DOHH2 (cell line): ENCODE measurements at regions not wholly inside any gene's neighbourhood (a gene's known extent, or its start where the extent isn't known, plus 50 kb on each side); places are given as distances from the start of the nearest gene placed in this dataset.

Experiments used
- H3F3A ChIP-seq: fragments of 200-600 bp; sonication (generic), shearing (Covaris generic); 2 replicates; pipeline ENCODE4 v1.6.0; 2016; ENCODE audit warnings: antibody characterized with exemption, mild to moderate bottlenecking; ENCODE audit not compliant: control insufficient read depth, insufficient read depth
- H3K27ac ChIP-seq: fragments of 200-600 bp; sonication (generic); 2 replicates; pipeline ENCODE4 v1.5.1; 2014; ENCODE audit warnings: low read depth, mild to moderate bottlenecking, low read length, moderate library complexity
- H3K27me3 ChIP-seq: fragments of 200-600 bp; sonication (generic); 2 replicates; pipeline ENCODE4 v1.6.1; 2014; ENCODE audit warnings: mild to moderate bottlenecking, low read length, mixed read lengths; ENCODE audit not compliant: control insufficient read depth
- H3K36me3 ChIP-seq: fragments of 200-600 bp; sonication (generic); 2 replicates; pipeline ENCODE4 v1.6.1; 2014; ENCODE audit warnings: mild to moderate bottlenecking, low read length, moderate library complexity, mixed read lengths; ENCODE audit not compliant: control insufficient read depth
- H3K4me1 ChIP-seq: fragments of 200-600 bp; sonication (generic); 2 replicates; pipeline ENCODE4 v1.6.1; 2014; ENCODE audit warnings: mild to moderate bottlenecking, low read length, mixed read lengths; ENCODE audit not compliant: control insufficient read depth
- H3K4me2 ChIP-seq: fragments of 200-600 bp; sonication (generic); 2 replicates; pipeline ENCODE4 v1.6.0; 2014; ENCODE audit warnings: mild to moderate bottlenecking, low read length, moderate library complexity
- H3K4me3 ChIP-seq: fragments of 200-600 bp; sonication (generic); 2 replicates; pipeline ENCODE4 v1.5.1; 2014; ENCODE audit warnings: mild to moderate bottlenecking, low read length, mixed read lengths
- H3K79me2 ChIP-seq: fragments of 200-600 bp; sonication (generic); 2 replicates; pipeline ENCODE4 v1.6.1; 2014; ENCODE audit warnings: mild to moderate bottlenecking, low read length, mixed read lengths; ENCODE audit not compliant: control insufficient read depth
- H3K9me2 ChIP-seq: fragments of 200-600 bp; sonication (generic); replicated peaks from 2 replicates; pipeline ENCODE4 v1.6.1; 2014; ENCODE audit warnings: mild to moderate bottlenecking, low read length, mixed read lengths; ENCODE audit not compliant: control insufficient read depth
- H3K9me3 ChIP-seq: fragments of 200-600 bp; sonication (generic); 2 replicates; pipeline ENCODE4 v1.6.1; 2014; ENCODE audit warnings: antibody characterized with exemption, low read length, mixed read lengths; ENCODE audit not compliant: control insufficient read depth, insufficient read depth
- H4K20me1 ChIP-seq: fragments of 200-600 bp; sonication (generic); 2 replicates; pipeline ENCODE4 v1.6.0; 2014; ENCODE audit warnings: low read depth, mild to moderate bottlenecking, antibody characterized with exemption, low read length, moderate library complexity; ENCODE audit not compliant: control insufficient read depth, insufficient read depth
- CTCF ChIP-seq: fragments of 200-600 bp; sonication (generic); IDR thresholded peaks from one replicate; pipeline ENCODE4 v1.5.1; 2014; ENCODE audit warnings: antibody characterized with exemption, mild to moderate bottlenecking, low read depth, low read length; ENCODE audit not compliant: poor library complexity, severe bottlenecking
- EZH2phosphoT487 ChIP-seq: fragments of 200-600 bp; sonication (generic); IDR thresholded peaks from 2 replicates; pipeline ENCODE4 v1.6.1; 2017; ENCODE audit warnings: borderline replicate concordance, mild to moderate bottlenecking, antibody characterized with exemption, low read length, moderate library complexity, mixed read lengths

- Histone ChIP-seq H3K9me3 (no peaks in the 10 kb centered on the region), H3K27ac (no peak overlapping the region), H3K27me3 (no peaks in the 10 kb centered on the region), H4K20me1 (no peaks in the 10 kb centered on the region), H3K36me3 (no peaks in the 10 kb centered on the region), H3F3A (no peaks in the 10 kb centered on the region), H3K4me2 (no peak overlapping the region), H3K4me1 (no peaks in the 10 kb centered on the region), H3K4me3 (no peak overlapping the region), H3K79me2 (no peaks in the 10 kb centered on the region), H3K9me2 (no peaks in the 10 kb centered on the region; the same call in 1 of the 2 replicates)
- TF ChIP-seq CTCF (no peak), EZH2phosphoT487 (no peak)
Observed at GRCh38 chr2:167702227-167702626, 545.2 kb downstream of the STK39 start.

GRCh38 chr2:167701651-167702050, 545.7 kb downstream of the STK39 start:
- Histone ChIP-seq H3K9me3 (no peaks in the 10 kb centered on the region), H3K9me2 (no peaks in the 10 kb centered on the region; the same call in 1 of the 2 replicates), H3K36me3 (no peaks in the 10 kb centered on the region), H3K4me1 (no peaks in the 10 kb centered on the region), H4K20me1 (no peaks in the 10 kb centered on the region), H3K27me3 (no peaks in the 10 kb centered on the region), H3K79me2 (no peaks in the 10 kb centered on the region), H3K4me3 (no peak overlapping the region), H3F3A (no peaks in the 10 kb centered on the region), H3K27ac (no peak overlapping the region), H3K4me2 (no peak overlapping the region)
- no peak for TF ChIP-seq EZH2phosphoT487
- TF ChIP-seq CTCF, result no peak

GRCh38 chr2:167697948-167698347, 549.4 kb downstream of the STK39 start:
- TF ChIP-seq EZH2phosphoT487 (no peak), CTCF (no peak)
- no peaks in the 10 kb centered on the region for H3K36me3 ChIP-seq
- H3K27me3 ChIP-seq, result no peaks in the 10 kb centered on the region
- H3K4me3 ChIP-seq, result no peak overlapping the region
- no peak overlapping the region for H3K27ac ChIP-seq
- no peaks in the 10 kb centered on the region for H3K4me1 ChIP-seq
- no peaks in the 10 kb centered on the region for H3K9me2 ChIP-seq
- H3K79me2 ChIP-seq, result no peaks in the 10 kb centered on the region
- no peaks in the 10 kb centered on the region for H4K20me1 ChIP-seq
- H3K9me3 ChIP-seq, result no peaks in the 10 kb centered on the region
- H3K4me2 ChIP-seq, result no peak overlapping the region
- no peaks in the 10 kb centered on the region for H3F3A ChIP-seq

GRCh38 chr2:167697194-167697593, 550.2 kb downstream of the STK39 start:
- Histone ChIP-seq H3K9me2 (no peaks in the 10 kb centered on the region), H3K4me3 (no peak overlapping the region), H3K4me2 (no peak overlapping the region), H3F3A (no peaks in the 10 kb centered on the region), H3K27me3 (no peaks in the 10 kb centered on the region), H3K27ac (no peak overlapping the region), H3K4me1 (no peaks in the 10 kb centered on the region), H3K79me2 (no peaks in the 10 kb centered on the region), H4K20me1 (no peaks in the 10 kb centered on the region), H3K36me3 (no peaks in the 10 kb centered on the region), H3K9me3 (no peaks in the 10 kb centered on the region)
- TF ChIP-seq CTCF (no peak), EZH2phosphoT487 (no peak)
